ENCODE measurements at regions not wholly inside any gene's neighbourhood (a gene's known extent, or its start where the extent isn't known, plus 50 kb on each side); places are given as distances from the start of the nearest gene placed in this dataset.
A peak's percentile ranks its signal among the peaks of the same experiment; 100 is the strongest.

DNA sequence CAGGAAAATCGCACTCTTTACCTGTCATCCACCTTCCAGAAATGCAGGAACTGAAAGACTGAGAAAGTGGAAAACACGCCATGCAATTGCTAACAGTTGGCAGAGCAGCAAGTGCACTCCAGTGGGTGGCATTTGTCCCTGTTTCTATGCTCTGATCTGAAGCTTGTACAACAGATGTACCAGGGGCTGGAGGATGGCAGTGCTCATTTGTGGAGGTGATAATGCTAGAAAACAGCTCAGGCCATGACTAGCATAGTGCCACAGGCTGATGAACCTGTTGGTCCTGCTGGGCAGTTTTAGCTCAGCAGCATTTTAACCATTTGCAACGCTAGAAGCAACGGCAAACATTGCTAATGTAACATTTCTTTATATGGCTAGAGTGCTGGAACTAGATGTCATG is 199.9 kb upstream of the NRP1 start:
- CTCF ChIA-PET: no interaction called here
- POLR2A ChIA-PET: no interaction called here
- Mint-ChIP-seq H3K36me3 (ENCODE audit: insufficient read depth, unreplicated experiment) (no peaks in the 10 kb centered on the region), H3K9me3 (ENCODE audit: unreplicated experiment) (peaks cover 11% of the 10 kb centered on the region), H3K4me1 (ENCODE audit: low read depth, unreplicated experiment) (no peaks in the 10 kb centered on the region), H3K27ac (ENCODE audit: unreplicated experiment) (no peak overlapping the region), H3K27me3 (ENCODE audit: insufficient read depth, unreplicated experiment) (no peaks in the 10 kb centered on the region), H3K4me3 (ENCODE audit: unreplicated experiment) (no peak overlapping the region)
- BruUV-seq (replicated peaks): no TSS peak
- Histone ChIP-seq H3K9me3 (peaks cover 5% of the 10 kb centered on the region), H3K27me3 (replicated peaks; ENCODE audit: control insufficient read depth, insufficient read depth, low read length) (no peaks in the 10 kb centered on the region), H3K4me3 (ENCODE audit: low read depth, low read length) (no peak overlapping the region), H3K36me3 (ENCODE audit: control insufficient read depth, insufficient read depth, low read length) (no peaks in the 10 kb centered on the region), H3K4me1 (no peaks in the 10 kb centered on the region)
- peak in 1 of 2 experiments; percentile 16 for DNase-seq
- intact Hi-C loops (cut with micrococcal nuclease; ENCODE audit: unreplicated experiment): loop anchor here (1.0 kb wide), 1 partner anchor 17 kb away; no protein-coding TSS in a partner anchor
- TF ChIP-seq, protein P1, sequence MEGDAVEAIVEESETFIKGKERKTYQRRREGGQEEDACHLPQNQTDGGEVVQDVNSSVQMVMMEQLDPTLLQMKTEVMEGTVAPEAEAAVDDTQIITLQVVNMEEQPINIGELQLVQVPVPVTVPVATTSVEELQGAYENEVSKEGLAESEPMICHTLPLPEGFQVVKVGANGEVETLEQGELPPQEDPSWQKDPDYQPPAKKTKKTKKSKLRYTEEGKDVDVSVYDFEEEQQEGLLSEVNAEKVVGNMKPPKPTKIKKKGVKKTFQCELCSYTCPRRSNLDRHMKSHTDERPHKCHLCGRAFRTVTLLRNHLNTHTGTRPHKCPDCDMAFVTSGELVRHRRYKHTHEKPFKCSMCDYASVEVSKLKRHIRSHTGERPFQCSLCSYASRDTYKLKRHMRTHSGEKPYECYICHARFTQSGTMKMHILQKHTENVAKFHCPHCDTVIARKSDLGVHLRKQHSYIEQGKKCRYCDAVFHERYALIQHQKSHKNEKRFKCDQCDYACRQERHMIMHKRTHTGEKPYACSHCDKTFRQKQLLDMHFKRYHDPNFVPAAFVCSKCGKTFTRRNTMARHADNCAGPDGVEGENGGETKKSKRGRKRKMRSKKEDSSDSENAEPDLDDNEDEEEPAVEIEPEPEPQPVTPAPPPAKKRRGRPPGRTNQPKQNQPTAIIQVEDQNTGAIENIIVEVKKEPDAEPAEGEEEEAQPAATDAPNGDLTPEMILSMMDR (IDR thresholded peaks at IDR 0.05; ENCODE audit: insufficient read depth in 1 of 2, low read depth in 1 of 2, low read length in 1 of 2, severe bottlenecking in 1 of 2, unreplicated experiment in 1 of 2): no peak

DNA sequence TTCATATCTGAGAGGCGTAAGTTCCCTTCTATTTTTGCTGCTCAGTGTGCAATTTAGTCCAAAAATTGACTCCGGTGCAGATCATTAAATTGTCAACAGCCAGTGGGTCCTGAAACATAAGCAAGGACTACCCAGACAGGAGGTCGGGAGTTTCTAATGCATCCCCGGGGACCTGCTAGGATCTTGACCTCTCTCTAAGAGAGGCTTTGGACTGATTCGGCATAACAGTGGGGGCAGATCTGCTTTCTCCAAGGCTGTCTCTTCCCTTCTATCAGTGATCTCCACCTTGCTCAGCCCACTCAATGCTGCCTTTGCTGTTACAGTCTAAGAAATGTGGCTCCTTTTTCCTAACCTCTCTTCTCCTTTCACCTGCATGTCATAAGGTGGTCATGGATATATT is 199.1 kb upstream of the NRP1 start:
- no peaks in the 10 kb centered on the region for H3K4me1 Mint-ChIP-seq (ENCODE audit: low read depth, unreplicated experiment)
- no peaks in the 10 kb centered on the region for H3K4me1 ChIP-seq
- no peak overlapping the region for H3K4me3 ChIP-seq (ENCODE audit: low read depth, low read length)
- POLR2A ChIA-PET: no interaction called here
- BruUV-seq (replicated peaks): no TSS peak
- H3K27ac Mint-ChIP-seq (ENCODE audit: unreplicated experiment): no peak overlapping the region
- no peaks in the 10 kb centered on the region for H3K36me3 Mint-ChIP-seq (ENCODE audit: insufficient read depth, unreplicated experiment)
- H3K36me3 ChIP-seq (ENCODE audit: control insufficient read depth, insufficient read depth, low read length): no peaks in the 10 kb centered on the region
- peaks cover 5% of the 10 kb centered on the region for H3K9me3 Mint-ChIP-seq (ENCODE audit: unreplicated experiment)
- no peaks in the 10 kb centered on the region for H3K27me3 ChIP-seq (replicated peaks; ENCODE audit: control insufficient read depth, insufficient read depth, low read length)
- intact Hi-C loops (cut with micrococcal nuclease; ENCODE audit: unreplicated experiment): loop anchor here (1.0 kb wide), 1 partner anchor 18 kb away; no protein-coding TSS in a partner anchor
- H3K27me3 Mint-ChIP-seq (ENCODE audit: insufficient read depth, unreplicated experiment): no peaks in the 10 kb centered on the region
- DNase-seq: no peak
- TF ChIP-seq, protein P1 (IDR thresholded peaks at IDR 0.05; ENCODE audit: insufficient read depth in 1 of 2, low read depth in 1 of 2, low read length in 1 of 2, severe bottlenecking in 1 of 2, unreplicated experiment in 1 of 2): no peak
- CTCF ChIA-PET: no interaction called here
- H3K4me3 Mint-ChIP-seq (ENCODE audit: unreplicated experiment): no peak overlapping the region
- H3K9me3 ChIP-seq: peaks cover 4% of the 10 kb centered on the region

GRCh38 chr10:33532901-33533300 is 198.4 kb upstream of the NRP1 start:
- H3K9me3 ChIP-seq: peaks cover 5% of the 10 kb centered on the region; the same call in 1 of the 2 replicates
- ChIA-PET POLR2A (no interaction called here), CTCF (no interaction called here)
- intact Hi-C loops (cut with micrococcal nuclease; ENCODE audit: unreplicated experiment): no loop called here
- no peak overlapping the region for H3K4me3 ChIP-seq (ENCODE audit: low read depth, low read length)
- H3K36me3 ChIP-seq (ENCODE audit: control insufficient read depth, insufficient read depth, low read length): no peaks in the 10 kb centered on the region
- no TSS peak for BruUV-seq (replicated peaks)
- no peaks in the 10 kb centered on the region for H3K36me3 Mint-ChIP-seq (ENCODE audit: insufficient read depth, unreplicated experiment)
- no peaks in the 10 kb centered on the region for H3K9me3 Mint-ChIP-seq (ENCODE audit: unreplicated experiment)
- H3K27me3 ChIP-seq (replicated peaks; ENCODE audit: control insufficient read depth, insufficient read depth, low read length): no peaks in the 10 kb centered on the region
- TF ChIP-seq, protein P1 (IDR thresholded peaks at IDR 0.05; ENCODE audit: insufficient read depth in 1 of 2, low read depth in 1 of 2, low read length in 1 of 2, severe bottlenecking in 1 of 2, unreplicated experiment in 1 of 2): no peak
- no peak for DNase-seq
- no peaks in the 10 kb centered on the region for H3K27me3 Mint-ChIP-seq (ENCODE audit: insufficient read depth, unreplicated experiment)
- H3K4me3 Mint-ChIP-seq (ENCODE audit: unreplicated experiment): no peak overlapping the region
- H3K4me1 ChIP-seq: no peaks in the 10 kb centered on the region
- H3K4me1 Mint-ChIP-seq (ENCODE audit: low read depth, unreplicated experiment): no peaks in the 10 kb centered on the region
- no peak overlapping the region for H3K27ac Mint-ChIP-seq (ENCODE audit: unreplicated experiment)

All from Caco-2 (cell line).